HEK293T (cell line): ENCODE measurements at regions not wholly inside any gene's neighbourhood (a gene's known extent, or its start where the extent isn't known, plus 50 kb on each side); places are given as distances from the start of the nearest gene placed in this dataset.

Experiments
- FOXK2 ChIP-seq: fragments of 450-650 bp; IDR thresholded peaks from 2 replicates; pipeline ENCODE4 v1.6.1; 2016; ENCODE audit warnings: mild to moderate bottlenecking
- SP1 ChIP-seq: fragments of 450-650 bp; IDR thresholded peaks from 2 replicates; pipeline ENCODE4 v1.6.1; 2017
- SUZ12 ChIP-seq: fragments of 450-650 bp; IDR thresholded peaks from 2 replicates; pipeline ENCODE4 v1.6.1; 2016; ENCODE audit warnings: mild to moderate bottlenecking

DNA sequence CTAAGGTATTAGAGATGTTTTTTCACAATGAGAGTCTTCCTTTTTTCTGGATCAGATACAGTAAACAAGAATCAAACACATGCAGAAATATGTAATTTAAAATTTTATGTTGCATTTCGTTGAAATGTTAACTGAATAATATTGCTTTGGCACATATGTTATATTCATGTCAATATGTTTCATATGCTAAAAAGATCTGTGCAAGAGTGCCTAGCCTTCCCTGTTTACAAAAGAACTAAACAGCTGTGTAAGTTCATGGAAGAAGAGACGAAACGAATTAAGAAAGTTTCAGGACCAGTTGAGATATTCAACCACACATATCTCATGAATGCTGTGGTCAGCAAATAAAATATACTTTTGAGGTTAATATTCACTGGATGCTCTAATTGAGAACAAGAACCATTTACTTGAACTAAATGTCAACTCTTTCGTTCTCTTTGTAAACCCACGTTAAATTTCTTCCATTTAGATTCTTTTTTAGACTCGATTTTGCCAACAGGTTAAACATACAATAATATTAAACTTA, 289.5 kb downstream of the FOXG1 start:
- TF ChIP-seq FOXK2 (no peak), SP1 (no peak), SUZ12 (no peak)
